HCT116 (cell line): ENCODE measurements at regions not wholly inside any gene's neighbourhood (a gene's known extent, or its start where the extent isn't known, plus 50 kb on each side); places are given as distances from the start of the nearest gene placed in this dataset.

ENCODE experiments used
- ATAC-seq: fragments of 200-7000 bp; cut with Tn5 transposase; 2 replicates; pipeline ENCODE4 v1.9.1; 2020; ENCODE audit warnings: mild to moderate bottlenecking, moderate library complexity
- BruUV-seq: library from RNA; stranded (reverse); fragments of 400-500 nt; replicated peaks from 2 replicates; lab custom pipeline; 2021; lab: Mats Ljungman, UMichigan
- CTCF ChIA-PET: fragments of 300-600 bp; sonication (Branson Sonifier 250); formaldehyde crosslinking; loops from one replicate; lab custom pipeline; 2021; ENCODE audit warnings: antibody characterized with exemption; lab: Charles Lee
- POLR2A ChIA-PET: fragments of 300-600, 350-600 bp; sonication (Branson Sonifier 250); formaldehyde crosslinking; loops from one replicate; lab custom pipeline; 2021; ENCODE audit warnings: antibody characterized with exemption; lab: Charles Lee
- RAD21 ChIA-PET, 2 experiments: fragments of 300-600 bp; sonication (Branson Sonifier 250); formaldehyde crosslinking; loops; one replicate each; lab custom pipeline; 2023; ENCODE audit warnings: low total read pairs in 2 of 2; ENCODE audit not compliant: uncharacterized antibody in 2 of 2, unreplicated experiment in 2 of 2, low non-redundant PET in 1 of 2; lab: Charles Lee
- DNase-seq: peaks from one replicate; pipeline ENCODE4 v3.0.0-alpha.2; 2010; ENCODE audit warnings: low read depth, low spot score
- H2AFZ ChIP-seq: fragments of 200-600 bp; shearing (Covaris generic), sonication (generic); 2 replicates; pipeline ENCODE4 v1.6.1; 2017; ENCODE audit warnings: low read depth, mixed run types, mixed read lengths, antibody characterized with exemption, low read length; ENCODE audit not compliant: poor library complexity, severe bottlenecking
- H3K27ac ChIP-seq: 2 replicates; pipeline ENCODE4 v1.5.1; 2012; ENCODE audit warnings: low read depth, low read length
- H3K27me3 ChIP-seq: fragments of 200-600 bp; sonication (generic); 2 replicates; pipeline ENCODE4 v1.6.1; 2016; ENCODE audit warnings: mixed run types, low read length, mixed read lengths; ENCODE audit not compliant: insufficient read depth
- H3K36me3 ChIP-seq, 2 experiments: fragments of 200-500 bp in 1 of 2; fragments of 200-600 bp in 1 of 2; sonication (Bioruptor generic) in 1 of 2; sonication (generic) in 1 of 2; 2 replicates each; pipeline versions ENCODE4 v1.5.1 to v1.6.1; 2014 to 2016; ENCODE audit warnings: low read length in 2 of 2, inconsistent platforms in 1 of 2, mixed read lengths in 1 of 2, mixed run types in 1 of 2; ENCODE audit not compliant: insufficient read depth in 2 of 2, control insufficient read depth in 1 of 2
- H3K4me1 ChIP-seq, 2 experiments: fragments of 200-600 bp in 1 of 2; sonication (generic) in 1 of 2; 2 replicates each; pipeline versions ENCODE4 v1.5.1 to v1.6.1; 2012 to 2017; ENCODE audit warnings: low read length in 2 of 2, inconsistent platforms in 1 of 2, mild to moderate bottlenecking in 1 of 2, mixed read lengths in 1 of 2, mixed run types in 1 of 2, moderate library complexity in 1 of 2; ENCODE audit not compliant: insufficient read depth in 2 of 2, control insufficient read depth in 1 of 2
- H3K4me2 ChIP-seq: fragments of 200-600 bp; sonication (generic); 2 replicates; pipeline ENCODE4 v1.6.1; 2017; ENCODE audit warnings: mixed run types, low read length, mixed read lengths
- H3K4me3 ChIP-seq, 2 experiments: fragments of 200-600 bp in 1 of 2; sonication (generic) in 1 of 2; replicated peaks in 1 of 2; 2 replicates each; pipeline ENCODE4 v1.5.1; 2011 to 2016; ENCODE audit warnings: low read length in 2 of 2, control low read depth in 1 of 2, low read depth in 1 of 2, mild to moderate bottlenecking in 1 of 2, mixed read lengths in 1 of 2, mixed run types in 1 of 2
- H3K79me2 ChIP-seq: fragments of 200-600 bp; sonication (generic); 2 replicates; pipeline ENCODE4 v1.6.1; 2017; ENCODE audit warnings: mild to moderate bottlenecking, mixed run types, low read length, moderate library complexity, mixed read lengths; ENCODE audit not compliant: insufficient read depth
- H3K9ac ChIP-seq: fragments of 200-600 bp; sonication (generic); 2 replicates; pipeline ENCODE4 v1.6.1; 2016; ENCODE audit warnings: low read length, mixed read lengths
- H3K9me2 ChIP-seq: fragments of 200-600 bp; sonication (generic), shearing (Covaris generic); 2 replicates; pipeline ENCODE4 v1.6.1; 2017; ENCODE audit warnings: mixed run types, mild to moderate bottlenecking, moderate library complexity; ENCODE audit not compliant: insufficient read depth
- H3K9me3 ChIP-seq, 2 experiments: fragments of 200-500 bp in 1 of 2; fragments of 200-600 bp in 1 of 2; sonication (Bioruptor generic) in 1 of 2; sonication (generic) in 1 of 2; 2 replicates each; pipeline ENCODE4 v1.6.1; 2014 to 2017; ENCODE audit warnings: low read length in 2 of 2, mixed read lengths in 2 of 2, inconsistent platforms in 1 of 2, low read depth in 1 of 2, mild to moderate bottlenecking in 1 of 2, mixed run types in 1 of 2, moderate library complexity in 1 of 2; ENCODE audit not compliant: control insufficient read depth in 1 of 2, insufficient read depth in 1 of 2
- H4K20me1 ChIP-seq: fragments of 200-600 bp; sonication (generic), shearing (Covaris generic); 2 replicates; pipeline ENCODE4 v1.6.1; 2017; ENCODE audit warnings: mixed run types, mild to moderate bottlenecking, moderate library complexity; ENCODE audit not compliant: insufficient read depth
- EGR1 ChIP-seq: IDR thresholded peaks from 2 replicates; pipeline ENCODE4 v1.6.1; 2012; ENCODE audit warnings: low read depth
- ELF1 ChIP-seq: IDR thresholded peaks from 2 replicates; pipeline ENCODE4 v1.6.1; 2012; ENCODE audit warnings: low read depth, borderline replicate concordance
- EZH2 ChIP-seq: fragments of 200-600 bp; sonication (generic); IDR thresholded peaks from 2 replicates; pipeline ENCODE4 v1.6.1; 2017; ENCODE audit warnings: antibody characterized with exemption, mixed run types
- FOSL1 ChIP-seq: IDR thresholded peaks from 2 replicates; pipeline ENCODE4 v1.6.1; 2012; ENCODE audit warnings: low read depth
- POLR2A ChIP-seq: IDR thresholded peaks from 2 replicates; pipeline ENCODE4 v1.7.0; 2011; ENCODE audit warnings: borderline replicate concordance; ENCODE audit not compliant: insufficient read depth, insufficient read length; ENCODE audit errors: extremely low read depth
- RAD21 ChIP-seq: IDR thresholded peaks from 2 replicates; pipeline ENCODE4 v1.6.1; 2012; ENCODE audit warnings: low read depth, mild to moderate bottlenecking
- SIN3A ChIP-seq: IDR thresholded peaks from 2 replicates; pipeline ENCODE4 v1.6.1; 2012; ENCODE audit warnings: low read depth
- TCF7L2 ChIP-seq: IDR thresholded peaks from 2 replicates; pipeline ENCODE4 v1.7.0; 2011; ENCODE audit warnings: borderline replicate concordance, inconsistent platforms; ENCODE audit not compliant: insufficient read depth, insufficient read length; ENCODE audit errors: extremely low read depth
- ZFX ChIP-seq: fragments of 450-650 bp; IDR thresholded peaks from 2 replicates; pipeline ENCODE4 v1.6.1; 2017
- ZNF274 ChIP-seq: fragments of 200-500 bp; sonication (Bioruptor generic); IDR thresholded peaks from 2 replicates; pipeline ENCODE4 v1.6.1; 2014; ENCODE audit warnings: mild to moderate bottlenecking, low read depth, low read length, inconsistent platforms
- intact Hi-C: fragments of 100-400 bp; cut with micrococcal nuclease; formaldehyde crosslinking; loops from 2 replicates; pipeline ENCODE4 v1.10.0; 2022
- TF ChIP-seq, protein P1 (sequence below): IDR thresholded peaks from 2 replicates; pipeline ENCODE4 v1.6.1; 2012; ENCODE audit warnings: low read depth
- TF ChIP-seq, protein P2 (sequence below): IDR thresholded peaks from 2 replicates; pipeline ENCODE4 v1.6.1; 2011; ENCODE audit warnings: mild to moderate bottlenecking, low read length, moderate library complexity; ENCODE audit not compliant: insufficient replicate concordance; ENCODE audit errors: extremely low read depth
- TF ChIP-seq, protein P3 (sequence below): IDR thresholded peaks from 2 replicates; pipeline ENCODE4 v1.6.1; 2012

DNA sequence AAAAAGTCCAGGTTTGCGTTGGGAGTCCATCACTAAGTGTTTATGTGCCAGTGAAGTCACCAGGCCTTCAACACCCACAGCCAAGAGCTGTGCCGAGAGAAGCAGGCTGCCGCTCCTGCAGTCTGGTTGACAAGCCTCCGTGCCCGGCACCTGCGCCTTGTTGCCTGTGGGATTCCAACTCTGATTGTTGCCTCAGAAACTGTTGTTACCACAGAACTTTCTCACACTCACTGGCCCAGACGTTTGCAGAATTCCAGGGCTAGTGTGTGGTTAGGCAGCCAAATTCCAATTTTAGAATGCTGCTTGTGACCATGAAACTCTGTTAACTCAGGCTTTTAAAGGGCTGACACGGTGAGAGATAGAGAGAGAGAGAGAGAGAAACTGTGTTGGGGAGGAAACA is 119.5 kb upstream of the LIMCH1 start (continued):
- TF ChIP-seq, protein P1, sequence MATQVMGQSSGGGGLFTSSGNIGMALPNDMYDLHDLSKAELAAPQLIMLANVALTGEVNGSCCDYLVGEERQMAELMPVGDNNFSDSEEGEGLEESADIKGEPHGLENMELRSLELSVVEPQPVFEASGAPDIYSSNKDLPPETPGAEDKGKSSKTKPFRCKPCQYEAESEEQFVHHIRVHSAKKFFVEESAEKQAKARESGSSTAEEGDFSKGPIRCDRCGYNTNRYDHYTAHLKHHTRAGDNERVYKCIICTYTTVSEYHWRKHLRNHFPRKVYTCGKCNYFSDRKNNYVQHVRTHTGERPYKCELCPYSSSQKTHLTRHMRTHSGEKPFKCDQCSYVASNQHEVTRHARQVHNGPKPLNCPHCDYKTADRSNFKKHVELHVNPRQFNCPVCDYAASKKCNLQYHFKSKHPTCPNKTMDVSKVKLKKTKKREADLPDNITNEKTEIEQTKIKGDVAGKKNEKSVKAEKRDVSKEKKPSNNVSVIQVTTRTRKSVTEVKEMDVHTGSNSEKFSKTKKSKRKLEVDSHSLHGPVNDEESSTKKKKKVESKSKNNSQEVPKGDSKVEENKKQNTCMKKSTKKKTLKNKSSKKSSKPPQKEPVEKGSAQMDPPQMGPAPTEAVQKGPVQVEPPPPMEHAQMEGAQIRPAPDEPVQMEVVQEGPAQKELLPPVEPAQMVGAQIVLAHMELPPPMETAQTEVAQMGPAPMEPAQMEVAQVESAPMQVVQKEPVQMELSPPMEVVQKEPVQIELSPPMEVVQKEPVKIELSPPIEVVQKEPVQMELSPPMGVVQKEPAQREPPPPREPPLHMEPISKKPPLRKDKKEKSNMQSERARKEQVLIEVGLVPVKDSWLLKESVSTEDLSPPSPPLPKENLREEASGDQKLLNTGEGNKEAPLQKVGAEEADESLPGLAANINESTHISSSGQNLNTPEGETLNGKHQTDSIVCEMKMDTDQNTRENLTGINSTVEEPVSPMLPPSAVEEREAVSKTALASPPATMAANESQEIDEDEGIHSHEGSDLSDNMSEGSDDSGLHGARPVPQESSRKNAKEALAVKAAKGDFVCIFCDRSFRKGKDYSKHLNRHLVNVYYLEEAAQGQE = no peak

DNA sequence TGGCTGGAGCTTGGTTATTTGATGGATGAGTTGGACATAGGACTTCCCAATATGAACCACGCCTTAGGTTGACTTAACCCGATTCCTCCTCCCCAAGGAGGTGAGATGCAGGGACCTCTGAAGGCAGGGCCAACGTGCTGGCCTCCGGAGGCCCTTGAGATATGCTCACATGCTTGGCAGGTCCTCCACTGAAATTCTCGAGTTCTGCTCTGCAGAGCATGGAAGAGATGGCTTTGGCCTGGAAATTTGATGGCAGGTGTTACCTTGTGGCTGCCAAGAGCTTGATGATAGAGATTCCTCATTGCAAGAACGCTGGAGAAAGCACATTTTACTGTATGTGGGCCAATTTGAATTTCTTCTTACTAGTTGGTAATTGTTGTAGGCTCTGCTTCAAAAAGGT is 117.4 kb upstream of the LIMCH1 start:
- RAD21 ChIA-PET = no interaction called here

DNA sequence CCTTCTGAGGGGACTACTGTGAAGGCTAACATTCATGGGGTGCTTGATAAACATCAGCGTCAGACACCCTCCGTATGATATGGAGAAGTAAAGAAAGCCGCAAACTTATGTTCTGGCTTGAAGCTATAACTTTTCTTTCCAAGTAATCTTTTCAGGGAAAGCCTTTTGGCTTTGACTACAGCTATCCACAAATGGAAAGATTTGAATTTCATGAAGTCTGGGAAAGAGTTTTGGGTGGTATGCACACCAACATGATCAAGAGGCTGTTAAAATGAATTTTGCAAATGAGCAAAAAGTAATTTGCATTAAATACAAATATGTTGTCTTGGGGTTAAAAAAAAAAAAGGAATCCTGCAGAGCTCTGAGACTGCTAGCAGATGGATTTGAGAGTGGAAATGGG is 114.8 kb upstream of the LIMCH1 start:
- Histone ChIP-seq H2AFZ (no peak overlapping the region), H3K9me3 (no peaks in the 10 kb centered on the region), H3K79me2 (no peaks in the 10 kb centered on the region), H3K4me2 (no peak overlapping the region), H3K9me2 (no peaks in the 10 kb centered on the region), H3K4me1 (no peaks in the 10 kb centered on the region), H3K27ac (no peak overlapping the region), H3K9ac (no peak overlapping the region), H4K20me1 (no peaks in the 10 kb centered on the region), H3K27me3 (no peaks in the 10 kb centered on the region), H3K36me3 (no peaks in the 10 kb centered on the region), H3K4me3 (no peak overlapping the region)
- BruUV-seq = no TSS peak
- RAD21 ChIA-PET = no interaction called here
- ATAC-seq (no peak), DNase-seq (no peak)
- CTCF ChIA-PET = no interaction called here
- POLR2A ChIA-PET = no interaction called here
- TF ChIP-seq FOSL1 (no peak), EZH2 (no peak), ELF1 (no peak), POLR2A (no peak), EGR1 (no peak), RAD21 (no peak), SIN3A (no peak), ZFX (no peak), TCF7L2 (no peak), ZNF274 (no peak)
- TF ChIP-seq, protein P2, sequence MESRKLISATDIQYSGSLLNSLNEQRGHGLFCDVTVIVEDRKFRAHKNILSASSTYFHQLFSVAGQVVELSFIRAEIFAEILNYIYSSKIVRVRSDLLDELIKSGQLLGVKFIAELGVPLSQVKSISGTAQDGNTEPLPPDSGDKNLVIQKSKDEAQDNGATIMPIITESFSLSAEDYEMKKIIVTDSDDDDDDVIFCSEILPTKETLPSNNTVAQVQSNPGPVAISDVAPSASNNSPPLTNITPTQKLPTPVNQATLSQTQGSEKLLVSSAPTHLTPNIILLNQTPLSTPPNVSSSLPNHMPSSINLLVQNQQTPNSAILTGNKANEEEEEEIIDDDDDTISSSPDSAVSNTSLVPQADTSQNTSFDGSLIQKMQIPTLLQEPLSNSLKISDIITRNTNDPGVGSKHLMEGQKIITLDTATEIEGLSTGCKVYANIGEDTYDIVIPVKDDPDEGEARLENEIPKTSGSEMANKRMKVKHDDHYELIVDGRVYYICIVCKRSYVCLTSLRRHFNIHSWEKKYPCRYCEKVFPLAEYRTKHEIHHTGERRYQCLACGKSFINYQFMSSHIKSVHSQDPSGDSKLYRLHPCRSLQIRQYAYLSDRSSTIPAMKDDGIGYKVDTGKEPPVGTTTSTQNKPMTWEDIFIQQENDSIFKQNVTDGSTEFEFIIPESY = no peak
- TF ChIP-seq, protein P3, sequence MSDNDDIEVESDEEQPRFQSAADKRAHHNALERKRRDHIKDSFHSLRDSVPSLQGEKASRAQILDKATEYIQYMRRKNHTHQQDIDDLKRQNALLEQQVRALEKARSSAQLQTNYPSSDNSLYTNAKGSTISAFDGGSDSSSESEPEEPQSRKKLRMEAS = no peak
- intact Hi-C loops = no loop called here

More for the DNA sequence above, 117.4 kb upstream of the LIMCH1 start:
- ATAC-seq = no peak
- Histone ChIP-seq H3K27me3 (no peaks in the 10 kb centered on the region), H3K4me3 (no peak overlapping the region), H3K79me2 (no peaks in the 10 kb centered on the region), H2AFZ (no peak overlapping the region), H3K36me3 (no peaks in the 10 kb centered on the region), H3K9me3 (no peaks in the 10 kb centered on the region), H3K9ac (no peak overlapping the region), H4K20me1 (no peaks in the 10 kb centered on the region), H3K27ac (no peak overlapping the region), H3K4me1 (no peaks in the 10 kb centered on the region), H3K4me2 (no peak overlapping the region), H3K9me2 (no peaks in the 10 kb centered on the region)
- BruUV-seq = no TSS peak
- TF ChIP-seq EZH2 (no peak), ZFX (no peak), EGR1 (no peak), ZNF274 (no peak), POLR2A (no peak)
- ChIA-PET POLR2A (no interaction called here), CTCF (no interaction called here)
- DNase-seq = no peak
- intact Hi-C loops = no loop called here
